ENCODE measurements at regions not wholly inside any gene's neighbourhood (a gene's known extent, or its start where the extent isn't known, plus 50 kb on each side); places are given as distances from the start of the nearest gene placed in this dataset.

- TF ChIP-seq NR3C1 (IDR thresholded peaks at IDR 0.05) (no peak), CTCF (IDR thresholded peaks at IDR 0.05) (no peak), EHF (CRISPR knock-in tag; IDR thresholded peaks at IDR 0.05) (no peak), POLR2A (IDR thresholded peaks at IDR 0.05; ENCODE audit: low read length) (no peak), MAZ (IDR thresholded peaks at IDR 0.05; ENCODE audit: borderline replicate concordance, low read depth, low read length) (no peak)
Measured at GRCh38 chr3:171541181-171541580, 81.0 kb upstream of the TNIK start.

All from A549 (cell line).